Vagina (tissue), 2 donors: ENCODE measurements at regions not wholly inside any gene's neighbourhood (a gene's known extent, or its start where the extent isn't known, plus 50 kb on each side); places are given as distances from the start of the nearest gene placed in this dataset.

Experiments used
- POLR2A ChIP-seq, 2 donors: fragments of 450-650 bp; IDR thresholded peaks; one replicate each; pipeline ENCODE4 v1.6.1; 2017; ENCODE audit warnings: antibody characterized with exemption in 2 of 2, mild to moderate bottlenecking in 2 of 2, moderate library complexity in 2 of 2
- POLR2AphosphoS5 ChIP-seq, 2 donors: sonication (generic); formaldehyde crosslinking; IDR thresholded peaks; one replicate each; pipeline ENCODE4 v1.9.0; 2017; ENCODE audit warnings: antibody characterized with exemption in 2 of 2, mild to moderate bottlenecking in 2 of 2, low read depth in 1 of 2; ENCODE audit not compliant: insufficient read depth in 1 of 2
- TF ChIP-seq, protein P1 (sequence below), 3 experiments: fragments of 450-650 bp in 2 of 3; fragments of 200-600 bp in 1 of 3; sonication (generic) in 1 of 3; IDR thresholded peaks; one replicate each; pipeline ENCODE4 v1.5.1; 2017 to 2019; ENCODE audit warnings: antibody characterized with exemption in 3 of 3, mild to moderate bottlenecking in 2 of 3, moderate library complexity in 2 of 3

DNA sequence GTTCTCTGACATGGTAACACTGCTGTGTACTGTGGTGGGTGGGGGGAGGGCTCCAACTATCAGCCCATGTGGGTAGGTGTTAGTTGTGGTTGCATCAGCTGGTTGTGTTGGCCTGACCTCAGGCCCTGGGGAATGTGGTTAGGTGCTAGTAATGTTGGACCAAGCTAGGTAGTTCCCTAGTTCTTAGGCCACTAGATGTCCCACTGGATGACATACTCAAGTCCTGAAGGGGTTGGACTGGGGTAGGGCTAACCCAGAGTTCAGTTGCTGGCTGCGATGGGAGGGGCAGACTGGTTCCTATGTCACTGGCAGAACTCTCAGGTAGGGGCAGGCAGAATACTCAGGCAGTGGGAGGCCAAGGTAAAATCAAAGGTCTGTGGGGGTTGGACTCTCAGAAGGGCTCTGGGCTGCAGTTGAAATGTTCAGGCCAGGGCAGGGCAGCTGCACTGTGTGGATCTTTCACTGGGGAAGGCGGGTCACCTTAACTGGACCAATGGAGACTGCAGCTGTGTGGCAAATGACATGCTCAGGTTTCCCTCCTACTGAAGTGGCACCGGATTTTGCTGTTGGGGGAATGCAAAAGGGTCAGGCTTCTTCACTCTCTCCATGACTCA, 870.7 kb downstream of the LRRIQ3 start:
- TF ChIP-seq, protein P1, sequence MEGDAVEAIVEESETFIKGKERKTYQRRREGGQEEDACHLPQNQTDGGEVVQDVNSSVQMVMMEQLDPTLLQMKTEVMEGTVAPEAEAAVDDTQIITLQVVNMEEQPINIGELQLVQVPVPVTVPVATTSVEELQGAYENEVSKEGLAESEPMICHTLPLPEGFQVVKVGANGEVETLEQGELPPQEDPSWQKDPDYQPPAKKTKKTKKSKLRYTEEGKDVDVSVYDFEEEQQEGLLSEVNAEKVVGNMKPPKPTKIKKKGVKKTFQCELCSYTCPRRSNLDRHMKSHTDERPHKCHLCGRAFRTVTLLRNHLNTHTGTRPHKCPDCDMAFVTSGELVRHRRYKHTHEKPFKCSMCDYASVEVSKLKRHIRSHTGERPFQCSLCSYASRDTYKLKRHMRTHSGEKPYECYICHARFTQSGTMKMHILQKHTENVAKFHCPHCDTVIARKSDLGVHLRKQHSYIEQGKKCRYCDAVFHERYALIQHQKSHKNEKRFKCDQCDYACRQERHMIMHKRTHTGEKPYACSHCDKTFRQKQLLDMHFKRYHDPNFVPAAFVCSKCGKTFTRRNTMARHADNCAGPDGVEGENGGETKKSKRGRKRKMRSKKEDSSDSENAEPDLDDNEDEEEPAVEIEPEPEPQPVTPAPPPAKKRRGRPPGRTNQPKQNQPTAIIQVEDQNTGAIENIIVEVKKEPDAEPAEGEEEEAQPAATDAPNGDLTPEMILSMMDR (IDR thresholded peaks at IDR 0.05) = no peak
- no peak for TF ChIP-seq POLR2A (IDR thresholded peaks at IDR 0.05)
- no peak for TF ChIP-seq POLR2AphosphoS5 (IDR thresholded peaks at IDR 0.05; ENCODE audit: insufficient read depth in 1 of 2, low read depth in 1 of 2)
